Hematopoietic multipotent progenitor cell treated with erythropoietin and hydrocortisone succinate and interleukin-3 and kit ligand, for 17 days (in vitro differentiated cells): ENCODE measurements at regions not wholly inside any gene's neighbourhood (a gene's known extent, or its start where the extent isn't known, plus 50 kb on each side); places are given as distances from the start of the nearest gene placed in this dataset.
"Not testable (repeated sequence)": the region's sequence is repeated elsewhere in the genome, so short reads cannot be mapped to it uniquely, and the experiment has no call there.

Experiments
- DNase-seq: peaks from one replicate; pipeline ENCODE4 v3.0.0-alpha.2; 2015; ENCODE audit warnings: low spot score

DNA sequence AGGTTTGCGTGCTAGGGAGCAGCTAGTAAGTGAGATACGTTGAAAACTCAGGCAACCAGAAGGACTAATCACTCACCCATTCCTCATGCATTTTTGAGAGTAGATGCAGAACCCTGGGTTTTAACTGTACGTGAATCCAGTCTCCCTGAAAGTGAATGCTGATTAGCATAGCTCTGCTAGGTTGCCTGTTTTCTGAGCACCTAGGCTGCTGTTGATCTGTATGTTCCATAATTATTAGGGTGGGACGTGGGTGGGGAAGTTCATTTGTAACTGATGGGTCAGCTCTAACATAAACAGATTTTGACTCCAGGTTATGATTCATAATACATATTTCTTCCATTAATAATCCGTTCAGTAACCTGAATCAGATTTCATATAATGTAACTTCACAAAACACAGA is 379.0 kb upstream of the FANCL start:
- no peak for DNase-seq

DNA sequence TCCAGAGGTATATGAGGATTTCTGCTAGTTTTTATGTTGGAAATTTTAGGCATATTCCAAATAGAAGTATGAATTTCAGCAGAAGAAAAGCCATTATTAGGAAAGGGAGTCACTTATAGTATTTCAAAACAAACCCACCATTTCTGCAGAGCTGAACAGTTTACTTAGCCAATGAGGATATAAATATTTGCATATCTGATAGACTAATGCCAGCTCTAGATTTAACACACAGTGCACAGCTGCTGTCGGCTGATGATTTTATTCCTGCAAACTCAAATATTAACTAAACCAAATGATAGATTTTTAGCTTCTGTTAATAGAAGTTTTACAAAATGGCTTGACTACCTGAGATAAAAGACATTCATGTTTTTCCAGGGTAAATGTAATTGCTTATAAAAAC is 375.8 kb upstream of the FANCL start:
- no peak for DNase-seq

DNA sequence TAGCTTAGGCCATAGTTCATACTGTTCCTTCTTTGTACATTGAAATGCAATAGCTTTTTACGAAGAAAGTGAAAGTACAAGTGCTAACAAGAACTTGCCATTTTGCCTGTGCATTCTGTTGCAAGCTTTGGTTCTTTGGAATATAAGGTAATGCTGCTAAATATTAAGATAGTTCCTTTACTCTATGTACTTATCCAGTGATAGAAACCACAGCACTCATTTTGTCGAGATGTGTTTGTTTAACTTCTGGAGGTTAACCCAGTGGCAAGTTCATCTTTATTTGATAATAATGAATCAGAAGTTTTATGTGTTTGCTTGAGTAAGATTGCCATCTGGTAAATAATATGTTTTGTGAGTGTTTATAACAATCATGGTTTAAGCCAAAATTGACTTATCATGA is 373.1 kb upstream of the FANCL start:
- no peak for DNase-seq

DNA sequence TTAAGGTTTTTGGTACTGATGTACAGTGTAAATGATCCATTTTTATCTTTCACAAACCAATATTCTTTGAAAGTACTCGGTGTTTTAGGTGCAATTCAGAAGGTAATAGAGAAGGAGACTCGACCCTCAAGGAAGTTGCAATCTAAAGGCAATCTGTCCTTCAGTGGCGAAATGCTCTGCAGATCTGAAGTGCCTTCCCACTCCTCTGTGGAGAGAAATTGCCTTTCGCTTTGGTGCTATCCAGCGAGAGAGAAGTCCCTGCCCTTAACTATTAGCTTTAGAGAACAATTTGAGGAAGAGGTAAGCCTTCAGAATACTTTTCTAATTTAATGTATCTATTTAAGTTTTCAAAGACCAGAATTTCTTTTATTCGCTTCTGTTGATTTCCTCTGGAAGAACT is 371.8 kb upstream of the FANCL start:
- DNase-seq = no peak

DNA sequence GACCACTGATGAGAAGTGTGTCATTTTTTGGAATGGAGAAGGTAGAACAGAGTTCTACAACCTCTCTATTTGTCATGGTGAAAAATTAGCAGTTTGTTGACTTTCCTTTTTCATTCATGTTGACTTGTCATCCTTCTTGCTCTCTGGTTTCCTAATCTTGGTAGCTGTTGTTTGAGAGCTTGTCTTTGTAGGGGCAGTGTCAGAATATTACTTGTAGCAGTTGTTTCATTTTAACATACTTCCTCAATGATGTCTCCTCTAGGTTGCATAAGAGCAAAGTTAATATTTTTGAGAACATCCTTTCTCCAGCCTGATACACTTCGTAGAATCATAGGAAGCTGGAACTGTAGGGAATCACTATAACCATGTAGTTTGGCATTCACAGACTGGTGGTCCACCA is 368.2 kb upstream of the FANCL start:
- DNase-seq = no peak

DNA sequence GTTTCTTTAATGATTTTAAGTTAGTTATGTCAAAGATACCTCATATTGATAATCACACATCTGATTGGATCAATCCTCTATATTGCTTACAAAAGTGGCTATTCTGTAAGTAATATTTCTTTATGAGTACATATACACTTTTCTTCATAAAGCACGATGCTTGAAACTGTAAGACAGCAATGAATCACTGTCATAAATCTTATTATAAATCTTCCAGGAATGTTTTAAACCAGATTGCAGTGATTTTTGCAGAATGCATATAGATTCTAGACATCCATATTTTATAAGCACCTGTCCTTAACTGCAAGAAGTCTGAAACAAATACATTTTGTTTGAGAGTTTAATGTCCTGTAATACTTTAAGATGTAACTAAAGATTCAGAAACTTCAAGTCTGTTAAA is 367.0 kb upstream of the FANCL start:
- DNase-seq = no peak

DNA sequence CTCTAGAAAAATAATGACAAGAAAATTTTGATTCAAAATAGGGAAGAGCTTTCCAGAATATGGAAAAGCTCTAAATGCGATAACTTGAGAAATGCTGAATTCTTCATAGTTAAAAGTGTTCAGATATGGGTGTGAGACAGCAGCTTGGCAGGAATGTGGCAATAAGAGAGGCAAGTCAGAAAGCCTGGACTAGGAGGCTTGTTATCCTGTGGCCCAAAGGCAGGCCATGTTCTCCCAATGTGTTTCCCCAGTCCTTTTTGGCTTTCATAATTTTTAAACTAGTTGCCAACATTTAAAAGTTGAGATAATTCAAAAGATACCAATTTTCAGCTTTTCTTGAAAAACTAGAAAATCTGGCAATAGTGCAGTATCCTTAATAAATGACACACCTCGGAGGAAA is 366.3 kb upstream of the FANCL start:
- no peak for DNase-seq

DNA sequence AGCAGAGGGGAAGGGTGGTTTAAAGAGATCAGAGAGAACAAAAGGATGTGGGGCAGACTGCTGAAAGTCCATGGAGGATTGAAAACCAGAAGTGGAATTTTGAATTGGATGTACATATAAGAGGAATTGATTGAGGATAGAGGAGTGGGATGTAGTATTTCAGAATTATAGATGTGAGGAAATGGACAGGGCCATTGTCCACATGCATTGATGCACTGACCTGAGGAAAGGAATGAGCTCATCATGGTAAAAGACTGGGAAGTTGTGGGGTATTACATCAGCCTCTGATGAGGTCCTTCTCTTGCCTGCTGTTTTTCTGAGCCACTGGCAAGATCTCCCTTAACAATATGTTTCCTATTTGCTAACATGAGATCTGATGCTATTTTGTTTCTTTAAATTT is 365.7 kb upstream of the FANCL start:
- DNase-seq = no peak

DNA sequence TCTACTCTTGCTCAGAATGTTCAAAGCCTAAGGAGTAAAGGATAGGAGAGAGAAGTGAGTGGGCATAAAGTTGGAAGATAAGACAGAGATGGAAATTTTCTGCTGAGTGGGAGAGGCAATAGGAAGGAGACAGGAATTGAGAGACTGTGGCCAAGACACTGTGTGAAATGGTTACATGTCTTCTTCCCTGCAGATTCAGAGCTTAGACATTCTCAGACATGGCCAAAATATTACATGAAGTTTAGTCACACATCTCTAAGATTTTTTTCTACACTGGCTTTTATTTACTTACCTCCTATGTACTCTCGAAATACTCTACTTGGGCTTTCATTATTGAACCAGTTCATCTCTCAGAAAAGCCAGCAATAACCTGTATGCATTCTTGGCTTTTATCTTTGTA is 363.0 kb upstream of the FANCL start:
- no peak for DNase-seq

DNA sequence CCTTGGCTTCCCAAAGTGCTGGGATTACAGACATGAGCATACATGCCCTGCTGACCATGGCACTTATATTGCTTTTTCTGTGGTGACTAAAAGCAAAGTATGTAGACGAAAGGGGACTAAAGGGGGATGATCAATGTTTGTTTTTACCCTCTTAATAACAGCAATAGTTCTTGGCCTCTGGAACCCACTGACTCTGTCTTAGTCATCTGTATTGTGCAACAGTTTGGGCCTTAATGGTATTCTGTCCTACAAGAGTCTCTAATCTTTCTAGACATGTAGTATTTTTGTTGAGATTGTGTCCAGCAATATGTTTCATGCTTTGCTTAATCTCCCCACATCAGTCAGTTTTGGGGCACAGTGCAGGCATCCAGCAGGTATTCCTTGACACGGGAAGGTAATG is 359.9 kb upstream of the FANCL start:
- no peak for DNase-seq

DNA sequence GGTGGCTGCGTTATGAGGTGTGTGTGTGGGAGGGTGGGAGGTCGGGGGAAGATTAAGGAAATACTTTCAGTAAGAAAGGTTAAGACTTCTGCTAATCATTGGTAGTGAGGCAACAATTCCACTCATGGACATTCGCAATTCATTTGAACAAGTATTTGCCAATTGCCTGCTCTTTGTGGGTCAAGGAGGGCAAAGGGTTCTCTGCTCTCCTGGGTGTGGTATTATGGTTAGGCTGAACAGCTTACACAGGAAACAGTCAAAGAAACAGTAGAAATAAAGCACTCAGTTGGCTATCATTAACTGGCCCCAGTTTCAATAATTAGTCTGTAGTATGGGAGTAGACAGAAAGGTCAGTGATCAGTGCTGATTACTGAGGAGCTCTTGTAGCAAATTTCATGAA is 357.0 kb upstream of the FANCL start:
- no peak for DNase-seq

DNA sequence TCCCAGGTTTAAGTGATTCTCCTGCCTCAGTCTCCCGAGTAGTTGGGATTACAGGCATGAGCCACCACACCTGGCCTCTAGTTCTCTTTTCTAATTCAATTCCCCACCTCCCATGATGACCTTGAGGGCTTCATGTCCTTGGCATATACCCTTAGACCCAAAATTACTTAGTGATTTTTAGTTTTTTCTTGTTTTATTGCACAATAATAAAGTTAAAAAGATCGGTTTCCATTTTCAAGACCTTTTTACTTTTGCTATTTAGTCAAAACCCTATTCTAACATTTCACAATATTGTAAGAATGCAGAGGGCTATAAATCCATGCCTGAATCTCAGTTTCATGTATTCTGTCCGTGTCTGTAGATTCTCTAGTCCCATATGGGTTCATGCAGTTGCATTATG is 354.6 kb upstream of the FANCL start:
- no peak for DNase-seq

DNA sequence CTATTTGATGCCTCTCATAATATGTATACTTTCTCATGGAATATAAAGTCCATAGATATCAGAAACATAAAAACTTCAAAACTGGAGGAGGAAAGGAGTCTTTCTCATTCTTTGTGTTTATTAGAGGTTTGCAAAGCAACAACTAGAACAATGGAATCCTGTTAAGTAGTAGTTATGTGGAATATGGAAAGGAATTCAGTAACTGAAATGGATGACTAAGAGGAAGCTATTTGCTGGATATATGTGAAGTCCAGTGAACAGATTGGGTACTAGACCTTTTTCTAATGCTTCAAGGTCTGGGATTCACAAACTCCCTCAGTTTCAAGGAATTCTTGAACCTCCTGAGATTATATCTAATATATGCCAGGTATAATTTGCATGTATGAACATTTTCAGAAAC is 353.6 kb upstream of the FANCL start:
- no peak for DNase-seq

DNA sequence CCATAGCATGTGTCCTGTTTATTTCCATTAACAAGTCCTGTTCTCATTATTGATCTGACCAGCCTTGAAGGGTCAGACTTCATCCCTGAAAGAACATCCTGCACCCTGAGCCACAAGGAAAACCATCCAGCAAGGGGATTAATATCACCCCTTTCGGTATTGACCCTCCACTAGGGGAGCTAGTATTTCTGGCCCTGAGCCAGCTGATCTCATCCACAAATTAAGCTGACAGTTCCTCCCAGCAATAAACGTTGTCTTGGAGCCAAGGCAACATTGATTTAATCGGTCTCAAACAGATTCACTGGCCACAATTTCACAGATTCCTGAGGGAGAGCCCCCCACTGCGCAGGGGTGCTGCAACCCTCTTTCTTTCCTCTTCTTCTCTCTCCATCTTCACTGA is 353.1 kb upstream of the FANCL start:
- DNase-seq = no peak

DNA sequence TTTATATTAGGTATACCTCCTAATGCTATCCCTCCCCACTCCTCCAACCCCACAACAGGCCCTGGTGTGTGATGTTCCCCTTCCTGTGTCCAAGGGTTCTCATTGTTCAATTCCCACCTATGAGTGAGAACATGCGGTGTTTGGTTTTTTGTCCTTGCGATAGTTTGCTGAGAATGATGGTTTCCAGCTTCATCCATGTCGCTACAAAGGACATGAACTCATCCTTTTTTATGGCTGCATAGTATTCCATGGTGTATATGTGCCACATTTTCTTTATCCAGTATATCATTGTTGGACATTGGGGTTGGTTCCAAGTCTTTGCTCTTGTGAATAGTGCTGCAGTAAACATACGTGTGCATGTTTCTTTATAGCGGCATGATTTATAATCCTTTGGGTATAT is 345.1 kb upstream of the FANCL start:
- DNase-seq = not testable (repeated sequence)

DNA sequence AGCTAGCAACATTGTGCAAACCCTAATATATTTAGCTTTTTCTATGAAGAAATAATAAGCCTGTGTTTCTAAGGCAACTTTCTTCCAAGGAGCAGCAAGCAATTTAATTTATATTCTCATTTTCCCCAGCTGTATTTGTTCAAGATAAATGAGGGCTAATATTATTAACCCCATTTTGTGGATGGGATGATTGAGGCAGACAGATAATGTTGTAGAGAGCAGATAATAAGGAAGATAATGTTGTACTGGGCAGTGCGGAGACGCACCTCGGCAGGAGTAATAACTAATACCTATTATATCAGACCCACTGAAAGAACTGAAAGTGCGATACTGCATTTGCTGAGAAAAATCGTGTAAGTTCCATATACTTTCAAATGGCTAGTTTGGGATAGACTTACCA is 344.1 kb upstream of the FANCL start:
- DNase-seq = no peak

DNA sequence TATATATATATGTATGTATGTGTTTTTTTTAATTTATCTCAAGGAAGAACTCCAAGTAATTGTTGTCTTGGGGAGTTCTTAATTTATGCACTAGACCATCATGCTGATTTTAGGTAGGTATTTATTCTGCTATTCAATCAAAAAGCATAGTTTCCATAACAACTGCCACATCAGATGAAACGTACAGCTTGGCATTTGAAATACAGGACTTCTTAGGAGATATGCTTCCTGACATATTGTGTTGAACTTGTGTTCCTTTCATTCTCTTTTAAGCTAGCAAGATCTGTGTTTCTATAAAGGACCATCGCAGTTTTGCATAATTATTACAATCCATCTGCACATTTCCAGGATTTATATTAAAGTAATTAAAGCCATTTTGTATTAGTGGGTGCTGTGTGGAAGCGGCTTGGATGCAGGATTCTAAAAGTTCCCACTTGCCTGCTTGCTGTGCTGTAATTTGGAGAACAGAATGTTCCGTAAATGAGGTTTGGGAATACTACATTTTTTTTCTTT is 343.5 kb upstream of the FANCL start:
- no peak for DNase-seq

DNA sequence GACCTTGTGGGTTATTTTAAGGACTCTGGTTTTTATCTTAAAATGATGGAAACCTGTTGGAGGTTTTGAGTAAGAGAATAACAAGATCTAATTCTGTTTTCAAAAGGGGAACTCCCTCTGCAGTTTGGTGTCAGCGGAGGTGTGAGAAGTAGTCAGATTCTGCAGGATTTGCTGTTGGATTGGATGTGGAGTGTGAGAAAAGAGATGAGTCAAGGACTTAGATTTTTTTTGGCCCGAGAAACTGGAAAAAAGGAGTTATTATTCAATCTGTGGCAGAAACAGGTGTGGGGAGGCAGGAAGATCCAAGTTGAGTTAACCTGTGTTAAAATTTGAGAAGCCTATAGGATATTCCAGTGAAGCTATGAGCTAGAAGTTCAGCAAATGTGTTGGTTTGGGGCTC is 337.2 kb upstream of the FANCL start:
- no peak for DNase-seq

DNA sequence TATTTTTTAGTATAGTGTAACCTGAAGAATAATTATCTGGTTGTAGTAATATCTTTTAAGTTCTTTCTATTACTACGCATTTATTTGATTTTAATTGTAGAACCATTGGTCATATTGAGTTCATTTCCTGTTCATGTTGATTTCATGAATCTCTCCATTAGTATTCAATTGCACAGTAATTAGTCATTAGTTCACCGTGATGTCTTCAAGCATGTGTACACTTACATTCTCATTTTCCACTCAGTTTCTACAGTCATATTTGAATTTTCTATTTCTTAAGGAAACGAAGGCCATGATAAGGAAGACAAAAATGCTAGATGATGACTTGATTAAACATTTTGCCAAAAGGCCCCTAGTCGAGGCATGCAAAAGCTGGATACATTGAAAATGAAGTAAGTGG is 333.7 kb upstream of the FANCL start:
- DNase-seq = no peak

DNA sequence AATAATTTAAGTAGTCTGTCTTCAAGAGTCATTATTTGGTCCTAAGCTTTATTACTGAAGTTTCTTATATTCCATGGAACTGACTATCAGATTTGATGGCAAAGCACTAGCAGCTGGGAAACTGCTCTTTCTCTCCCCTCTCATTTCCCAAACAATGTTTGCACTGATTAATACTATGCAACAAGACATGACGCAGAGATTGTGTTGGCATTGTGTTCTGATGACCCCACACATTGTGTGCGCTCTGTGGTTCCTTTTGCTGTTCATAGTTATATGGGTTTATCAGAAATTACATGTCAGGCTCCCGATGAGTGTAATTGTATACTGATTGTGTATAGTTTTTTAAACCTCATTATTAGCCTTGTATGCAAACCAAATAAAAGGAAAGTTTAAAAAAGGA is 331.6 kb upstream of the FANCL start:
- no peak for DNase-seq

DNA sequence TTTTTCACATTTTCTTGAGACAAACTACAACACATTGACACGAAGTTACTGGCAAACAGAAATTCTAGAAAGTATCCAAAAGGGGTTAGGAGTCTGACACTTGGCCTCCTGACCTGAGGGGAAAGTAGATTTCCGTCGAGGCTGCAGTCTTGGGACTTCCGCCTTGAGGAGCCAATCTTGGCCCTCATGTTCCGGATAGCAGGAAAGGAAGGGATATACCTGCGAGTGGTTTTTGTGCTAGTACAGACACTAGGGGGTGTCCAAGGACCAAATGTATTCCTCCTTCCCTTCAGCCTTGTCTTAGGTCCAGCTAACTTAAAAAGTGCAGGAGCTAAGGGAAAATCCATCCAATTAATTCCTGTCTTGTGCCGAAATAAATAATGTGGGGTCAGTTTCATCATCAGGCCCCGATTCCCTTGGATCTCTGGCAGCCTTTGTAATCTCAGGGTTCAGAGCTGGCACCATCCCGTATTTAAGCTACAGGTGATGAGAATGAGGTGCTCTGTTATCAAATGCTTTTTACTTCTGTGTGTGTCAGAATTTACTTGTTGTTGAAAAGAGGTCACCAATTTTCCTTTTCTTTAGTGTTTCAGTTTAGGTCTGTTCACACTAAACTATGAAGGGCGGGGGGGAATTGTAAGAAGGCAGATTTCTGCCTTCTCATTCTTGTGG is 330.2 kb upstream of the FANCL start:
- no peak for DNase-seq

DNA sequence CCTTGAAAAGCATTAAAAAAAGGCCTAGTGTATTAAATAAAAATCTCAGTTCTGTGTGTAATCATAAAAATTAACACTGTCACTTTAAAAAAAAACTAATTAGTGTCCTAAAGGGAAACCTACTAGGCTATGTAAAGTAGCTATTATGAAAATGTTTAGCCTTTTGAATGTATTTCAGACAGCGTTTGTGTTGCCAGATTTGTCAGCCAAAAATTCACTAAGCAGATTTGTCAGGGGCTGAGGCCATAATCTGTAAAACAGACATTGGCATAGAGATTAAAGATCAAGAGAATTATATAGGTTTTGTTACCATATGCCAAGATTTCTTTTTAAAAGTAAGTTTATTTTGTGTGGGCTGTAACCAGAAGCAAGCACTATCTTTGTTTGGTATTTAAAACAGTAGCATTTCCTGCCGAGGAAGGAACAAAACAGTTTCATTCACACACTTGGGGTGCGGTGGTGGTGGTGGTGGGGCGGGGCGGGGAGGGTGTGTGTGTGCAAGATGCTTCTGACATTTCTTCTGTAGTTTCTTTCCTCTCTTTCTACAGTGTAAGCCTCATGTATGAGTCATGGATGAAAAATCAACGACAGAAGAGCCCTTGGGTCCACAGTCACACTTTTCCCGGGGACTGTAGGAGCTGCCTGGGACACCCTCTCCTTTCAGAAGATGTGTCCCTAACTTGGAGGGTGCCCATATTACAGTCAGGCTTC is 328.5 kb upstream of the FANCL start:
- no peak for DNase-seq

DNA sequence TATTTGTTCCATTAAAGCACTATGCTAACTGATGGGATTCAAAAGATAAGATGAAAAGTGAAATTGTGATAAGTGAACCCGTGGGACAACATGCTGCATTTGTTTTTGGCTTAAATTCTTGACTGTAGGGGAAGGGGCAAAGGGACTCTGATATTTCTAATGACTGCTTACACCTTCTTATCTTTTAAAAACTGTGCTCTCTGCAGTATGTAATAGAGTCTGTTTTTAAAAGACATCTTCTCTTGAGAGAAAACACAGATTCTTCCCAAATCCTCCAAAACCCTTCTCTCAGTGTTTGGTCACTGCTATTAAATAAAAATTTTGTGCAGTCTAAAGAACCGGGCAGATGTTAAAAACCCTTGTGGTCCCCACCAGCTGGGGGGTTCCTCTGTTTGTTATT is 327.8 kb upstream of the FANCL start:
- no peak for DNase-seq

DNA sequence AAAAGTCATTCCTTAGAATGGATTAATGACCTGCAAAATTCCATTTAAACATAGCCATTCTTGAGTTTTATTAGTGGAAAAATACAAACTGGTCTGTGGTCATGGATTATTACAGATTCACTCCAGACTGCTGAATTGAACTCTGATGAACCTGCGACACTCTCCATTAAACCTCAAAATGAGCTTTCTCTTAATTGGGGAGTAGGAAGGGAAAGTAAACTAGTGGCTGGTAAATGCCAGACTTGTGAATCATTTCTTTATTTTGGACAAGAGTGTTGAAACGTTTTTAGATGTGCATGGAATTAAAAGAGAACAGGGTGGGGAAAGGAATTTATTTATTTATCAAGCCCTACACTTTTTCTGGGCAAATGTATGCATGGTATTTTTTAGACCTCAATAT is 321.2 kb upstream of the FANCL start:
- DNase-seq = no peak
